NCI-H1694 (cell line): ENCODE measurements at regions not wholly inside any gene's neighbourhood (a gene's known extent, or its start where the extent isn't known, plus 50 kb on each side); places are given as distances from the start of the nearest gene placed in this dataset.
A peak's percentile ranks its signal among the peaks of the same experiment; 100 is the strongest.

Experiments used
- DNase-seq: peaks from one replicate; lab custom pipeline; 2025; lab: John Stamatoyannopoulos, UW

- DNase-seq = no peak
Measured at GRCh38 chr3:57009802-57010201, 50.7 kb upstream of the SPATA12 start.

- DNase-seq = no peak
Measured at GRCh38 chr3:57009367-57009766, 51.1 kb upstream of the SPATA12 start.

GRCh38 chr3:57007521-57008460, 52.7 kb upstream of the SPATA12 start:
- DNase-seq = no peak

- DNase-seq = no peak
Measured at GRCh38 chr3:57006949-57007419, 53.5 kb upstream of the SPATA12 start.

GRCh38 chr3:57006179-57006657, 54.2 kb upstream of the SPATA12 start:
- no peak for DNase-seq

GRCh38 chr3:57004229-57004628, 56.2 kb upstream of the SPATA12 start:
- DNase-seq = no peak

- no peak for DNase-seq
Measured at GRCh38 chr3:57003676-57004075, 56.8 kb upstream of the SPATA12 start.

- no peak for DNase-seq
Measured at GRCh38 chr3:57001356-57001755, 59.1 kb upstream of the SPATA12 start.

- no peak for DNase-seq
Measured at GRCh38 chr3:57000012-57000411, 60.5 kb upstream of the SPATA12 start.

- no peak for DNase-seq
Measured at GRCh38 chr3:56999547-56999946, 60.9 kb upstream of the SPATA12 start.

GRCh38 chr3:56998076-56998529, 62.4 kb upstream of the SPATA12 start:
- no peak for DNase-seq

- DNase-seq = no peak
Measured at GRCh38 chr3:56997675-56998074, 62.8 kb upstream of the SPATA12 start.

- no peak for DNase-seq
Measured at GRCh38 chr3:56997041-56997440, 63.4 kb upstream of the SPATA12 start.

- DNase-seq = no peak
Measured at GRCh38 chr3:56994391-56994790, 66.1 kb upstream of the SPATA12 start.

GRCh38 chr3:56990641-56991015, 69.8 kb upstream of the SPATA12 start:
- DNase-seq = no peak

GRCh38 chr3:56989977-56990640, 70.4 kb upstream of the SPATA12 start:
- no peak for DNase-seq

GRCh38 chr3:56989169-56989976, 71.1 kb upstream of the SPATA12 start:
- no peak for DNase-seq

- DNase-seq = peak; percentile 71
Measured at GRCh38 chr3:56988458-56989168, 71.9 kb upstream of the SPATA12 start.

- no peak for DNase-seq
Measured at GRCh38 chr3:56987238-56987895, 73.1 kb upstream of the SPATA12 start.

- no peak for DNase-seq
Measured at GRCh38 chr3:56986347-56986746, 74.1 kb upstream of the SPATA12 start.

- no peak for DNase-seq
Measured at GRCh38 chr3:56985878-56986277, 74.6 kb upstream of the SPATA12 start.
